A549 (cell line): ENCODE measurements at regions not wholly inside any gene's neighbourhood (a gene's known extent, or its start where the extent isn't known, plus 50 kb on each side); places are given as distances from the start of the nearest gene placed in this dataset.

ENCODE experiments used
- ATAC-seq, 2 experiments: fragments of 200-7000 bp in 1 of 2; fragments of >200 bp in 1 of 2; cut with Nextera tagmentation in 1 of 2; cut with Tn5 transposase in 1 of 2; 3 replicates each; pipeline versions ENCODE4 v1.8.0 to v1.9.1; 2018 to 2020; ENCODE audit warnings: mild to moderate bottlenecking in 1 of 2, moderate library complexity in 1 of 2
- CTCF ChIA-PET: fragments of 300-600 bp; sonication (Branson Sonifier 250); formaldehyde crosslinking; extraction: SDS; loops from one replicate; lab custom pipeline; 2021; ENCODE audit warnings: antibody characterized with exemption, inconsistent platforms; lab: Yijun Ruan, JAX
- POLR2A ChIA-PET: fragments of 350-600 bp; formaldehyde crosslinking; extraction: SDS; loops from one replicate; lab custom pipeline; 2021; ENCODE audit warnings: antibody characterized with exemption, inconsistent platforms; lab: Yijun Ruan, JAX
- DNase-seq, 2 experiments: peaks; one replicate each; pipeline versions ENCODE4 v3.0.0 to v3.0.0-alpha.2; 2011 to 2016; ENCODE audit warnings: low read depth in 1 of 2, low spot score in 1 of 2
- FAIRE-seq: peaks from 2 replicates; lab custom pipeline; 2011; peaks lifted over from hg19 to GRCh38; lab: Jason Lieb, UNC
- H3K27ac ChIP-seq, 2 experiments: fragments of >200 bp; sonication (Bioruptor Twin); formaldehyde crosslinking; 3 replicates each; pipeline ENCODE4 v1.5.1; 2016 to 2017
- H3K4me1 ChIP-seq: fragments of >200 bp; sonication (Bioruptor Twin); formaldehyde crosslinking; 3 replicates; pipeline ENCODE4 v1.6.1; 2016
- H3K4me2 ChIP-seq: fragments of >200 bp; sonication (Bioruptor Twin); formaldehyde crosslinking; 3 replicates; pipeline ENCODE4 v1.6.1; 2016
- H3K4me3 ChIP-seq: fragments of >200 bp; sonication (Bioruptor Twin); formaldehyde crosslinking; 3 replicates; pipeline ENCODE4 v1.5.1; 2016
- H3K9me3 ChIP-seq: fragments of >200 bp; sonication (Bioruptor Twin); formaldehyde crosslinking; 3 replicates; pipeline ENCODE4 v1.6.1; 2016
- BCL3 ChIP-seq: fragments of >200 bp; sonication (Bioruptor Twin); formaldehyde crosslinking; IDR thresholded peaks from 3 replicates; pipeline ENCODE4 v1.6.1; 2016
- CEBPB ChIP-seq, 2 experiments: fragments of >200 bp in 1 of 2; sonication (Bioruptor Twin) in 1 of 2; formaldehyde crosslinking in 1 of 2; IDR thresholded peaks; 2 replicates each; pipeline ENCODE4 v1.6.1; 2012 to 2016
- E2F6 ChIP-seq: IDR thresholded peaks from 2 replicates; pipeline ENCODE4 v1.6.1; 2012; ENCODE audit warnings: low read depth, borderline replicate concordance
- ELK1 ChIP-seq: fragments of 150-350 bp; IDR thresholded peaks from 2 replicates; pipeline ENCODE4 v1.6.1; 2014; ENCODE audit warnings: low read depth, mild to moderate bottlenecking, low read length
- EP300 ChIP-seq, 2 experiments: fragments of >200 bp; sonication (Bioruptor Twin); formaldehyde crosslinking; IDR thresholded peaks; 2 replicates in 1 of 2; 3 replicates in 1 of 2; pipeline ENCODE4 v1.6.1; 2016 to 2017
- ESRRA ChIP-seq: fragments of 150-350 bp; IDR thresholded peaks from 2 replicates; pipeline ENCODE4 v1.6.1; 2014; ENCODE audit warnings: mild to moderate bottlenecking, low read length, borderline replicate concordance
- FOSB ChIP-seq: fragments of 250-450 bp; sonication (Bioruptor Pico); IDR thresholded peaks from 2 replicates; pipeline ENCODE4 v1.5.0; 2020; ENCODE audit warnings: mild to moderate bottlenecking, moderate library complexity
- FOSL2 ChIP-seq, 2 experiments: fragments of 450-650 bp in 1 of 2; fragments of >200 bp in 1 of 2; sonication (Bioruptor Twin) in 1 of 2; formaldehyde crosslinking; IDR thresholded peaks; 2 replicates each; pipeline versions ENCODE4 v1.5.0 to v1.6.1; 2016 to 2020; ENCODE audit warnings: mild to moderate bottlenecking in 1 of 2, moderate library complexity in 1 of 2
- HEYL ChIP-seq: fragments of 250-450 bp; sonication (Bioruptor Pico); IDR thresholded peaks from 2 replicates; pipeline ENCODE4 v1.8.0; 2021; ENCODE audit warnings: mild to moderate bottlenecking, moderate library complexity
- JUN ChIP-seq, 2 experiments: fragments of >200 bp; sonication (Bioruptor Twin); formaldehyde crosslinking; IDR thresholded peaks; 2 replicates in 1 of 2; 3 replicates in 1 of 2; pipeline ENCODE4 v1.6.1; 2016 to 2017
- NPAS2 ChIP-seq: fragments of 250-450 bp; sonication (Bioruptor Pico); IDR thresholded peaks from 2 replicates; pipeline ENCODE4 v1.8.0; 2022; ENCODE audit warnings: mild to moderate bottlenecking, moderate library complexity, borderline replicate concordance
- POLR2A ChIP-seq: IDR thresholded peaks from 2 replicates; pipeline ENCODE4 v1.6.1; 2012; ENCODE audit warnings: mild to moderate bottlenecking, low read length
- RFX5 ChIP-seq: fragments of 450-650 bp; IDR thresholded peaks from 2 replicates; pipeline ENCODE4 v1.7.1; 2014; ENCODE audit warnings: antibody characterized with exemption, mild to moderate bottlenecking, moderate library complexity
- SMC3 ChIP-seq: fragments of >200 bp; sonication (Bioruptor Twin); formaldehyde crosslinking; IDR thresholded peaks from 3 replicates; pipeline ENCODE4 v1.6.1; 2018; ENCODE audit warnings: inconsistent platforms
- SREBF2 ChIP-seq: fragments of 450-650 bp; IDR thresholded peaks from 2 replicates; pipeline ENCODE4 v1.6.1; 2014; ENCODE audit warnings: mild to moderate bottlenecking, moderate library complexity
- TFCP2L1 ChIP-seq: fragments of 250-450 bp; sonication (Bioruptor Pico); IDR thresholded peaks from 2 replicates; pipeline ENCODE4 v1.5.0; 2021; ENCODE audit warnings: mild to moderate bottlenecking
- ZC3H11A ChIP-seq: fragments of 450-650 bp; IDR thresholded peaks from 2 replicates; pipeline ENCODE4 v1.6.1; 2014; ENCODE audit warnings: antibody characterized with exemption, mild to moderate bottlenecking
- ZNF302 ChIP-seq: fragments of 250-450 bp; sonication (Bioruptor Pico); IDR thresholded peaks from 2 replicates; pipeline ENCODE4 v1.9.0; 2021; ENCODE audit warnings: inconsistent platforms, mild to moderate bottlenecking, moderate library complexity
- ZSCAN20 ChIP-seq: fragments of 250-450 bp; sonication (Bioruptor Pico); IDR thresholded peaks from 2 replicates; pipeline ENCODE4 v1.8.0; 2022; ENCODE audit warnings: mild to moderate bottlenecking, moderate library complexity
- WGBS: methylation state at CpG from one replicate; pipeline ENCODE4 v1.1.6; 2017; ENCODE audit errors: missing lambda C conversion rate; 5-methylcytosine and 5-hydroxymethylcytosine counted together
- TF ChIP-seq, protein P1 (sequence below): fragments of 250-450 bp; sonication (Bioruptor Pico); IDR thresholded peaks from 2 replicates; pipeline ENCODE4 v1.5.0; 2020; ENCODE audit warnings: low read depth, mild to moderate bottlenecking, moderate library complexity
- TF ChIP-seq, protein P2 (sequence below): fragments of >200 bp; sonication (Bioruptor Twin); formaldehyde crosslinking; IDR thresholded peaks from 3 replicates; pipeline ENCODE4 v1.5.1; 2016
- TF ChIP-seq, protein P3 (sequence below): fragments of 250-450 bp; sonication (Bioruptor Pico); IDR thresholded peaks from 2 replicates; pipeline ENCODE4 v1.5.0; 2021; ENCODE audit warnings: mild to moderate bottlenecking, moderate library complexity, borderline replicate concordance

DNA sequence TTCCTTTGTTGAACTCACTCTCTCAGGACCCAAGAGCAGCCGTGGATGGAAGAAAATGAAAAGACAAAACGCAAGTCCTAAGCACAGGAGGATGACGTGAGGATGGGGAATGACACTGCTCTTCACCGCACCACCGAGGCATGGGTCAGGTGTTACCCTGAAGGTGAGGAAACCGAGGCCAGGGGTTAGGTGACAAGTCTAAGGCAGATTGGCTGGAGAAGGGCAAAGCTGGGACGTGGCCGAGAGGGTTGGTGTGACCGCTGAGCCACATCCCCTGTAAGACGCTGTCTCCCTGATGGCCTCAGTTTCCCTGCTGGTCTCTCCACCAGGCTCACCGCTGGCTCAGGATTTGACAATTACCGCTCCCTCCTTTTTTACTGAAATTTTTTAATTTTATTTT is 284.4 kb downstream of the CTTN start:
- CTCF ChIA-PET: no interaction called here
- no peak for FAIRE-seq
- ATAC-seq: no peak

GRCh38 chr11:70687716-70688115 is 289.4 kb downstream of the CTTN start:
- ATAC-seq (no peak), DNase-seq (no peak), FAIRE-seq (no peak)
- peaks cover 7% of the 10 kb centered on the region; the same call in 1 of the 3 replicates for H3K9me3 ChIP-seq
- ChIA-PET CTCF (interaction anchor here (1.1 kb wide), 1 partner anchor 24 kb away, joined by 3 read pairs; no protein-coding TSS in a partner anchor), POLR2A (no interaction called here)
- TF ChIP-seq FOSB (CRISPR knock-in tag) (no peak), EP300 (IDR thresholded peaks at IDR 0.05) (no peak), ESRRA (no peak), ZNF302 (CRISPR knock-in tag) (no peak), BCL3 (no peak), ZC3H11A (no peak), JUN (IDR thresholded peaks at IDR 0.05) (no peak)
- TF ChIP-seq, protein P1, sequence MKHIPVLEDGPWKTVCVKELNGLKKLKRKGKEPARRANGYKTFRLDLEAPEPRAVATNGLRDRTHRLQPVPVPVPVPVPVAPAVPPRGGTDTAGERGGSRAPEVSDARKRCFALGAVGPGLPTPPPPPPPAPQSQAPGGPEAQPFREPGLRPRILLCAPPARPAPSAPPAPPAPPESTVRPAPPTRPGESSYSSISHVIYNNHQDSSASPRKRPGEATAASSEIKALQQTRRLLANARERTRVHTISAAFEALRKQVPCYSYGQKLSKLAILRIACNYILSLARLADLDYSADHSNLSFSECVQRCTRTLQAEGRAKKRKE: no peak
- TF ChIP-seq, protein P2, sequence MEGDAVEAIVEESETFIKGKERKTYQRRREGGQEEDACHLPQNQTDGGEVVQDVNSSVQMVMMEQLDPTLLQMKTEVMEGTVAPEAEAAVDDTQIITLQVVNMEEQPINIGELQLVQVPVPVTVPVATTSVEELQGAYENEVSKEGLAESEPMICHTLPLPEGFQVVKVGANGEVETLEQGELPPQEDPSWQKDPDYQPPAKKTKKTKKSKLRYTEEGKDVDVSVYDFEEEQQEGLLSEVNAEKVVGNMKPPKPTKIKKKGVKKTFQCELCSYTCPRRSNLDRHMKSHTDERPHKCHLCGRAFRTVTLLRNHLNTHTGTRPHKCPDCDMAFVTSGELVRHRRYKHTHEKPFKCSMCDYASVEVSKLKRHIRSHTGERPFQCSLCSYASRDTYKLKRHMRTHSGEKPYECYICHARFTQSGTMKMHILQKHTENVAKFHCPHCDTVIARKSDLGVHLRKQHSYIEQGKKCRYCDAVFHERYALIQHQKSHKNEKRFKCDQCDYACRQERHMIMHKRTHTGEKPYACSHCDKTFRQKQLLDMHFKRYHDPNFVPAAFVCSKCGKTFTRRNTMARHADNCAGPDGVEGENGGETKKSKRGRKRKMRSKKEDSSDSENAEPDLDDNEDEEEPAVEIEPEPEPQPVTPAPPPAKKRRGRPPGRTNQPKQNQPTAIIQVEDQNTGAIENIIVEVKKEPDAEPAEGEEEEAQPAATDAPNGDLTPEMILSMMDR: no peak
- WGBS: 95% methylated on average over 6 of the region's 6 CpGs
- no peak overlapping the region for H3K4me3 ChIP-seq
- no peak overlapping the region for H3K27ac ChIP-seq
- no peaks in the 10 kb centered on the region for H3K4me1 ChIP-seq
- H3K4me2 ChIP-seq: no peak overlapping the region

More for the DNA sequence above, 284.4 kb downstream of the CTTN start:
- H3K9me3 ChIP-seq: no peaks in the 10 kb centered on the region
- no peaks in the 10 kb centered on the region for H3K4me1 ChIP-seq
- no peak overlapping the region for H3K4me2 ChIP-seq
- TF ChIP-seq, protein P2: no peak
- TF ChIP-seq SMC3 (no peak), HEYL (CRISPR knock-in tag) (no peak), CEBPB (IDR thresholded peaks at IDR 0.05) (no peak), TFCP2L1 (CRISPR knock-in tag) (no peak), ELK1 (no peak), E2F6 (no peak), NPAS2 (no peak), POLR2A (no peak), BCL3 (no peak), RFX5 (no peak), FOSL2 (IDR thresholded peaks at IDR 0.05) (no peak), FOSL2 (CRISPR knock-in tag; IDR thresholded peaks at IDR 0.05) (no peak), ZSCAN20 (CRISPR knock-in tag) (no peak), JUN (IDR thresholded peaks at IDR 0.05) (no peak), ZC3H11A (no peak), SREBF2 (no peak)
- TF ChIP-seq, protein P3, sequence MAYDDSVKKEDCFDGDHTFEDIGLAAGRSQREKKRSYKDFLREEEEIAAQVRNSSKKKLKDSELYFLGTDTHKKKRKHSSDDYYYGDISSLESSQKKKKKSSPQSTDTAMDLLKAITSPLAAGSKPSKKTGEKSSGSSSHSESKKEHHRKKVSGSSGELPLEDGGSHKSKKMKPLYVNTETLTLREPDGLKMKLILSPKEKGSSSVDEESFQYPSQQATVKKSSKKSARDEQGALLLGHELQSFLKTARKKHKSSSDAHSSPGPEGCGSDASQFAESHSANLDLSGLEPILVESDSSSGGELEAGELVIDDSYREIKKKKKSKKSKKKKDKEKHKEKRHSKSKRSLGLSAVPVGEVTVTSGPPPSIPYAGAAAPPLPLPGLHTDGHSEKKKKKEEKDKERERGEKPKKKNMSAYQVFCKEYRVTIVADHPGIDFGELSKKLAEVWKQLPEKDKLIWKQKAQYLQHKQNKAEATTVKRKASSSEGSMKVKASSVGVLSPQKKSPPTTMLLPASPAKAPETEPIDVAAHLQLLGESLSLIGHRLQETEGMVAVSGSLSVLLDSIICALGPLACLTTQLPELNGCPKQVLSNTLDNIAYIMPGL (CRISPR knock-in tag): no peak
- WGBS: 89% methylated on average over 12 of the region's 12 CpGs
- POLR2A ChIA-PET: no interaction called here
- no peak overlapping the region for H3K4me3 ChIP-seq
- no peak overlapping the region for H3K27ac ChIP-seq
- no peak for DNase-seq
